ENCODE measurements at regions not wholly inside any gene's neighbourhood (a gene's known extent, or its start where the extent isn't known, plus 50 kb on each side); places are given as distances from the start of the nearest gene placed in this dataset.

- Histone ChIP-seq H3K27ac (ENCODE audit: low read depth, low read length) (no peak overlapping the region), H3K4me3 (ENCODE audit: low read depth, low read length) (no peak overlapping the region), H3K9me3 (ENCODE audit: control insufficient read depth, insufficient read depth, low read length) (peaks cover 20% of the 10 kb centered on the region), H3K27me3 (ENCODE audit: control insufficient read depth, insufficient read depth, low read length) (no peaks in the 10 kb centered on the region)
- CTCF ChIA-PET: no interaction called here
- POLR2A ChIA-PET: no interaction called here
- no peak for TF ChIP-seq CTCF (IDR thresholded peaks at IDR 0.05; ENCODE audit: low read depth, low read length)
- DNase-seq (ENCODE audit: low read depth, low spot score): no peak
Observed at GRCh38 chr13:22707946-22708345, 472.8 kb upstream of the SGCG start.

- no peak for DNase-seq (ENCODE audit: low read depth, low spot score)
- ChIA-PET CTCF (no interaction called here), POLR2A (no interaction called here)
- no peak overlapping the region for H3K4me3 ChIP-seq (ENCODE audit: low read depth, low read length)
- no peaks in the 10 kb centered on the region for H3K27me3 ChIP-seq (ENCODE audit: control insufficient read depth, insufficient read depth, low read length)
- TF ChIP-seq CTCF (IDR thresholded peaks at IDR 0.05; ENCODE audit: low read depth, low read length): no peak
- no peak overlapping the region for H3K27ac ChIP-seq (ENCODE audit: low read depth, low read length)
- H3K9me3 ChIP-seq (ENCODE audit: control insufficient read depth, insufficient read depth, low read length): no peaks in the 10 kb centered on the region; the same call in 1 of the 2 replicates
Observed at GRCh38 chr13:22717036-22717435, 463.7 kb upstream of the SGCG start.

GRCh38 chr13:22726726-22727125 lies 454.1 kb upstream of the SGCG start:
- TF ChIP-seq CTCF (IDR thresholded peaks at IDR 0.05; ENCODE audit: low read depth, low read length): no peak
- no peak for DNase-seq (ENCODE audit: low read depth, low spot score)
- Histone ChIP-seq H3K27ac (ENCODE audit: low read depth, low read length) (no peak overlapping the region), H3K4me3 (ENCODE audit: low read depth, low read length) (no peak overlapping the region), H3K9me3 (ENCODE audit: control insufficient read depth, insufficient read depth, low read length) (peaks cover 14% of the 10 kb centered on the region), H3K27me3 (ENCODE audit: control insufficient read depth, insufficient read depth, low read length) (no peaks in the 10 kb centered on the region)
- ChIA-PET POLR2A (no interaction called here), CTCF (no interaction called here)

- ChIA-PET POLR2A (no interaction called here), CTCF (interaction anchor here (0.5 kb wide), 1 partner anchor 160 kb away, joined by 3 read pairs; no protein-coding TSS in a partner anchor)
- no peak for TF ChIP-seq CTCF (IDR thresholded peaks at IDR 0.05; ENCODE audit: low read depth, low read length)
- no peak for DNase-seq (ENCODE audit: low read depth, low spot score)
- Histone ChIP-seq H3K4me3 (ENCODE audit: low read depth, low read length) (no peak overlapping the region), H3K27ac (ENCODE audit: low read depth, low read length) (no peak overlapping the region), H3K9me3 (ENCODE audit: control insufficient read depth, insufficient read depth, low read length) (peaks cover 7% of the 10 kb centered on the region), H3K27me3 (ENCODE audit: control insufficient read depth, insufficient read depth, low read length) (no peaks in the 10 kb centered on the region)
Observed at GRCh38 chr13:22735011-22735995, 445.5 kb upstream of the SGCG start.

- H3K27ac ChIP-seq (ENCODE audit: low read depth, low read length): no peak overlapping the region
- no peak for DNase-seq (ENCODE audit: low read depth, low spot score)
- ChIA-PET POLR2A (no interaction called here), CTCF (no interaction called here)
- H3K27me3 ChIP-seq (ENCODE audit: control insufficient read depth, insufficient read depth, low read length): no peaks in the 10 kb centered on the region
- no peak for TF ChIP-seq CTCF (IDR thresholded peaks at IDR 0.05; ENCODE audit: low read depth, low read length)
- peaks cover 7% of the 10 kb centered on the region for H3K9me3 ChIP-seq (ENCODE audit: control insufficient read depth, insufficient read depth, low read length)
- no peak overlapping the region for H3K4me3 ChIP-seq (ENCODE audit: low read depth, low read length)
Observed at GRCh38 chr13:22736084-22736767, 444.6 kb upstream of the SGCG start.

Data from AG04450 (cell line).